Stimulated activated naive B cell treated with anti-CD40 and anti-IgM and Interleukin-4, amounts not matched to agents 10 μg/mL and 1 μg/mL and 100 μg/mL, for 72 hours (primary cell): ENCODE measurements at regions not wholly inside any gene's neighbourhood (a gene's known extent, or its start where the extent isn't known, plus 50 kb on each side); places are given as distances from the start of the nearest gene placed in this dataset.

ENCODE experiments used
- ATAC-seq, 2 donors: fragments of 150-1000 bp; cut with Tn5 transposase; replicated peaks; 2 replicates each; pipeline ENCODE4 v1.10.0; 2021; ENCODE audit warnings: moderate library complexity in 1 of 2
- DNase-seq: peaks from one replicate; pipeline ENCODE4 v3.0.0; 2021
- H3K27ac Mint-ChIP-seq: one replicate; pipeline ENCODE4 v1.8.0; 2022; ENCODE audit warnings: mild to moderate bottlenecking, mixed read lengths
- H3K27me3 Mint-ChIP-seq, 2 donors: one replicate each; pipeline ENCODE4 v1.8.0; 2022; ENCODE audit warnings: mixed read lengths in 2 of 2
- H3K36me3 Mint-ChIP-seq, 2 donors: one replicate each; pipeline ENCODE4 v1.8.0; 2022; ENCODE audit warnings: mixed read lengths in 2 of 2, mild to moderate bottlenecking in 1 of 2
- H3K4me1 Mint-ChIP-seq, 2 donors: one replicate each; pipeline ENCODE4 v1.8.0; 2022; ENCODE audit warnings: mixed read lengths in 2 of 2, mild to moderate bottlenecking in 1 of 2
- H3K4me3 Mint-ChIP-seq, 2 donors: one replicate each; pipeline ENCODE4 v1.8.0; 2022; ENCODE audit warnings: mild to moderate bottlenecking in 2 of 2, mixed read lengths in 2 of 2, moderate library complexity in 1 of 2
- H3K9me3 Mint-ChIP-seq, 2 donors: one replicate each; pipeline ENCODE4 v1.8.0; 2022; ENCODE audit warnings: mixed read lengths in 2 of 2, mild to moderate bottlenecking in 1 of 2

- Mint-ChIP-seq H3K27ac (no peak overlapping the region), H3K4me1 (no peaks in the 10 kb centered on the region), H3K4me3 (no peak overlapping the region), H3K9me3 (no peaks in the 10 kb centered on the region), H3K27me3 (no peaks in the 10 kb centered on the region), H3K36me3 (no peaks in the 10 kb centered on the region)
- DNase-seq (no peak), ATAC-seq (no peak)
These were observed 1290.9 kb upstream of the ATXN8OS start for GRCh38 chr13:68816715-68817114.

DNA sequence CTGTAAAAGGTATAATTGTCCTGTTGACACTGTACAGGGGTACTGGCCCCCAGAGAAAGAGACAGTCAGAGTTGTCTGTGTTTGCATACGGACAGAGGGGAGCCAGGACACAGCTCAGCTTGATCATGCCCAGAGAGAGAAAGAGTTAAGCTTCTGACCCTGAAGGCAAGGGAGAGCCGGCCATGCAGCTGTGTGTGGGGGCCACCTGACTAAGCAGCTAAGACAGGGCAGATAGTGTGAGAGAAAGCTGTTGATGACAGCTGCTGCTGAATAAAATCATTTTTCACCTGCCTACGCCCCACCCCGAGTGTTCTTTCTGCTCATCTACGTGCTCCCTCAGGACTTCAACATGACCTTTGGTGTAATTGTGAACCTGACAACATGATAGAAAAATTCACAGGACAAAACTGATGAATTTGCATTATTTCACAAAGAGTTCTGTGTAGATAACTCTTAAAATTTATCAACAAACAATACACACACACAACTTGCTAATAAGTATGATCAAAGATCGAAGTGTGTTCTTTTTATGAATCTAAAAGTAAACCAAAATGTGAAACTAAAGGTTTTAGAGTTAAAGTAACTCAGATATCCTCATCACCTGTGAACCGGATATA is 1294.3 kb upstream of the ATXN8OS start:
- Mint-ChIP-seq H3K4me3 (no peak overlapping the region), H3K9me3 (no peaks in the 10 kb centered on the region), H3K36me3 (no peaks in the 10 kb centered on the region), H3K27me3 (no peaks in the 10 kb centered on the region), H3K4me1 (no peaks in the 10 kb centered on the region), H3K27ac (no peak overlapping the region)
- ATAC-seq = no peak
- no peak for DNase-seq

GRCh38 chr13:68810660-68811059 is 1297.0 kb upstream of the ATXN8OS start:
- no peaks in the 10 kb centered on the region for H3K36me3 Mint-ChIP-seq
- H3K9me3 Mint-ChIP-seq = no peaks in the 10 kb centered on the region
- no peaks in the 10 kb centered on the region for H3K27me3 Mint-ChIP-seq
- no peaks in the 10 kb centered on the region for H3K4me1 Mint-ChIP-seq
- DNase-seq (no peak), ATAC-seq (no peak)
- no peak overlapping the region for H3K27ac Mint-ChIP-seq
- no peak overlapping the region for H3K4me3 Mint-ChIP-seq

DNA sequence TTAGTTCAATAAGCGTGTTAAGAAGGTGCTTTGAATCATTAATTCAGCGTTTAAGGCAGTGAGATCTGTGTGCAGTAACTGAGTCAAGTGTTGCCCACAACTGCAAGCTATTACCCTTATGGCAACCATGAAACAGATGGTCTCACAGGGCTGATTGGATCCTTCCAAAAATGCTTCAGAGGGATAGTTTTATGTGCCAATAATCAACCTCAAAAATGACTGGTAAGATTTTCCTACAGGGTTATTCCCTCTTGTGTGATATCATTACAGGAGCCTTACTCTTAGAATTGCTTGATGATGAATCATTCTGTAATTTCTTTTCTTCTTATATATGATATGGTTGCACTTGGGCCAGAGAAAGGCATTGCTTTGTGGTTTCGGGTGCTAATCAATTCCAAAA is 1299.2 kb upstream of the ATXN8OS start:
- no peak overlapping the region for H3K27ac Mint-ChIP-seq
- H3K36me3 Mint-ChIP-seq = no peaks in the 10 kb centered on the region
- H3K4me3 Mint-ChIP-seq = no peak overlapping the region
- no peaks in the 10 kb centered on the region for H3K4me1 Mint-ChIP-seq
- H3K27me3 Mint-ChIP-seq = no peaks in the 10 kb centered on the region
- no peak for ATAC-seq
- no peak for DNase-seq
- H3K9me3 Mint-ChIP-seq = no peaks in the 10 kb centered on the region

DNA sequence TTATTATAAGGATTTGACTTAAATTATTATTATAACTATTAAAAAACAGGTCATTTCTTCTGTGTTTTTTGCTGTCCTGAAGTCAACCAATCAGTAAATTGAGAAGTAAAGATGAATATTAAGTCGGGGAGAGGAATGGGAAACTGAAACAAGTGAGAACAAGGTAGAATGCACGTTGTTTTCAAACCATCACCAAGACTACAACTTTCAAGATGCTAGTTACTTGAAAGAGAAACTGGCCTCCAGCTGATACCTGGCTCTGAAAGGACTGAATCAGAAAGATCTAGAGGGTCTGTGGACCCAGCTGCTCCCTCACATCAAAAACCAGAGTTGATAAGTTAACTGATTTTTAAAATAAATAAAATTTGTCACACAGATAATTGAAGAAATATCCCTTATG is 1301.5 kb upstream of the ATXN8OS start:
- Mint-ChIP-seq H3K27me3 (no peaks in the 10 kb centered on the region), H3K9me3 (peaks cover 0 to 2% of the 10 kb centered on the region in 2 donors), H3K36me3 (no peaks in the 10 kb centered on the region), H3K4me1 (no peaks in the 10 kb centered on the region), H3K27ac (no peak overlapping the region), H3K4me3 (no peak overlapping the region)
- DNase-seq (no peak), ATAC-seq (no peak)

DNA sequence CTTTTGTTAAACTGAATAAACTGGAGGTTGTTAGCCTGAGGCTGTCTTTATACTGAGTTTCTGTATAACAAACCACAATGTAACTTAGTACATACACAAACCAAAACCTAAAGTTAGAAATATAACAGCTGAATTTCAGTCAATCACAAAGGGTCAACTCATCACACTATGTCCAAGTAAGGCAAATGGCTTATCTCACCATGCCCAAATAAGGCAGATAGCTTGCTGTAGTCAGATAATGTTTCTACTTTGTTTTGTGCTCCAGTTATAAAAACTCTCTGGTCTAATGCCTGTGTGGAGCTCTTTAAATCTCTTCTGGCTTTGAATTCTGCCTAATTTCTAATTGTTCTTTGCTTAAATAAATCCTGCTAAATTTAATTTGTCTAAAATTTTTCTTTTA is 1323.4 kb upstream of the ATXN8OS start:
- H3K36me3 Mint-ChIP-seq = no peaks in the 10 kb centered on the region
- H3K4me3 Mint-ChIP-seq = no peak overlapping the region
- no peaks in the 10 kb centered on the region for H3K4me1 Mint-ChIP-seq
- no peak overlapping the region for H3K27ac Mint-ChIP-seq
- H3K27me3 Mint-ChIP-seq = no peaks in the 10 kb centered on the region
- ATAC-seq (no peak), DNase-seq (no peak)
- H3K9me3 Mint-ChIP-seq = peaks cover 6 to 7% of the 10 kb centered on the region in 2 donors

GRCh38 chr13:68759617-68760016 is 1348.0 kb upstream of the ATXN8OS start:
- Mint-ChIP-seq H3K27me3 (no peaks in the 10 kb centered on the region), H3K9me3 (peaks cover 0 to 2% of the 10 kb centered on the region in 2 donors), H3K4me1 (no peaks in the 10 kb centered on the region), H3K27ac (no peak overlapping the region), H3K4me3 (no peak overlapping the region), H3K36me3 (no peaks in the 10 kb centered on the region)
- no peak for DNase-seq
- ATAC-seq = no peak

- H3K36me3 Mint-ChIP-seq = no peaks in the 10 kb centered on the region
- no peaks in the 10 kb centered on the region for H3K27me3 Mint-ChIP-seq
- H3K27ac Mint-ChIP-seq = no peak overlapping the region
- DNase-seq (no peak), ATAC-seq (no peak)
- H3K4me3 Mint-ChIP-seq = no peak overlapping the region
- H3K9me3 Mint-ChIP-seq = peaks cover 4 to 8% of the 10 kb centered on the region in 2 donors
- H3K4me1 Mint-ChIP-seq = no peaks in the 10 kb centered on the region
These were observed 1357.8 kb upstream of the ATXN8OS start for GRCh38 chr13:68749796-68750195.

DNA sequence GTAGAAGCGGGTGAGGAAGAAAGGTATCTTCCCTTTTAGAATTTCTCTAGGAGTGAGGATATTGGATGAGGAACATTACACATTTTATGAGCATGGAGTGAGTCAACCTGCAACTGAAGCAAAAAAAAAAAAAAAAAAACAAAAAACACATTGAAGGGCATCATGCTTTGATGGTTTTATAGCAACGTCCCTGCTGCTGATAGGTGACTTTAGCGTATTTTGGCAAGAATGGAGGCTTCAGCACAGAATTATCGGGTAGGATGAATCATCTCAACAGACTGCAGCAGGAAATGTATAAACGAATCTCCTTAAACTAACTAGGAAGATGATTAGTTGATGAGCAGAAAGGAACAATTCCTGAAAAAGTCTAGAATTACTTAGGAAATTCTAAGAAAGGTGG is 1359.6 kb upstream of the ATXN8OS start:
- ATAC-seq (no peak), DNase-seq (no peak)
- H3K4me1 Mint-ChIP-seq = no peaks in the 10 kb centered on the region
- no peak overlapping the region for H3K4me3 Mint-ChIP-seq
- no peaks in the 10 kb centered on the region for H3K27me3 Mint-ChIP-seq
- H3K9me3 Mint-ChIP-seq = peaks cover 4 to 6% of the 10 kb centered on the region in 2 donors
- no peak overlapping the region for H3K27ac Mint-ChIP-seq
- H3K36me3 Mint-ChIP-seq = no peaks in the 10 kb centered on the region

DNA sequence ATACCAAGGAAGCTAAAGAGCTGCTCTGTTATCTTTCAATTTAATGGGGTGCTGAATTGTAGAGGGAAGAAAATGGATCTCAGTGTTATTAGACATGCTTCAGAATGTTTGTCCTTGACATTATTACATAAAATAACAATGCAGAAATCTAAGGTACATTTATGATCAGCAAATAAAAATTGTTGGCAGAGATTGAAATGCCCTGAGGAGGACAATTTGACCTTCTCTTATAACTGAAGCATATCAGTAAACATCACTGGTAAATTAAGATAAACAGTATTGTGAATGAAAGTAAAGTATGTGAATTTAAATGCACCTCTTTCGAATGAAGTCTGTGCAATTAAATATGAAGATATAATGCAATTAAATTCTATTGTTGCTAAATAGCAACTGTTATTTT is 1362.1 kb upstream of the ATXN8OS start:
- no peaks in the 10 kb centered on the region for H3K4me1 Mint-ChIP-seq
- no peak overlapping the region for H3K27ac Mint-ChIP-seq
- no peak overlapping the region for H3K4me3 Mint-ChIP-seq
- H3K27me3 Mint-ChIP-seq = no peaks in the 10 kb centered on the region
- H3K36me3 Mint-ChIP-seq = no peaks in the 10 kb centered on the region
- peaks cover 4% of the 10 kb centered on the region in 2 donors for H3K9me3 Mint-ChIP-seq
- ATAC-seq (no peak), DNase-seq (no peak)

DNA sequence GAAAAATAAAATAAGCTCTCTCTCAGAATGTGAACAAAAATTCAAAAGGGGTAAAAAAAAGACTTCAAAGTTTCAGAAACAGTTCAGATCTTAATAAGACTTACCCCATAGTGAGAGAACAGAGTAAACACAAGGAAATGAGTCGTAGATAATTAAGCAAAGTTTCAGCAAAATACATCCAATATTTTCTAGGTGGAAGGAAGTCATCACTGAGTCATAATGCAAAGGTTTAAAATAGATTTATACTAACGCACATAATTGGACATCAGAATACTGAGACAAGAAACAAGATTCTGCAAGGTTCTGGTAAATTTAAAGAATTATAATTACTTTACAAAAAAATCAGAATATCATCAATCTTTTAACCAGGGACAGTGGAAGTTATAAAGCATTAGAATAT is 1370.7 kb upstream of the ATXN8OS start:
- Mint-ChIP-seq H3K27me3 (no peaks in the 10 kb centered on the region), H3K36me3 (no peaks in the 10 kb centered on the region), H3K4me1 (no peaks in the 10 kb centered on the region), H3K9me3 (no peaks in the 10 kb centered on the region), H3K27ac (no peak overlapping the region), H3K4me3 (no peak overlapping the region)
- ATAC-seq (no peak), DNase-seq (no peak)

- no peak overlapping the region for H3K4me3 Mint-ChIP-seq
- H3K36me3 Mint-ChIP-seq = no peaks in the 10 kb centered on the region
- H3K27ac Mint-ChIP-seq = no peak overlapping the region
- H3K4me1 Mint-ChIP-seq = no peaks in the 10 kb centered on the region
- DNase-seq (no peak), ATAC-seq (no peak)
- peaks cover 0 to 1% of the 10 kb centered on the region in 2 donors for H3K9me3 Mint-ChIP-seq
- H3K27me3 Mint-ChIP-seq = no peaks in the 10 kb centered on the region
These were observed 1379.8 kb upstream of the ATXN8OS start for GRCh38 chr13:68727798-68728197.

GRCh38 chr13:68727165-68727564 is 1380.5 kb upstream of the ATXN8OS start:
- no peak for DNase-seq
- Mint-ChIP-seq H3K9me3 (peaks cover 0 to 1% of the 10 kb centered on the region in 2 donors), H3K36me3 (no peaks in the 10 kb centered on the region), H3K4me3 (no peak overlapping the region), H3K4me1 (no peaks in the 10 kb centered on the region), H3K27me3 (no peaks in the 10 kb centered on the region), H3K27ac (no peak overlapping the region)
- no peak for ATAC-seq

- peaks cover 0 to 2% of the 10 kb centered on the region in 2 donors for H3K9me3 Mint-ChIP-seq
- no peak overlapping the region for H3K4me3 Mint-ChIP-seq
- H3K36me3 Mint-ChIP-seq = no peaks in the 10 kb centered on the region
- no peak overlapping the region for H3K27ac Mint-ChIP-seq
- DNase-seq (no peak), ATAC-seq (no peak)
- no peaks in the 10 kb centered on the region for H3K4me1 Mint-ChIP-seq
- H3K27me3 Mint-ChIP-seq = no peaks in the 10 kb centered on the region
These were observed 1387.8 kb upstream of the ATXN8OS start for GRCh38 chr13:68719815-68720214.

- peaks cover 0 to 2% of the 10 kb centered on the region in 2 donors for H3K9me3 Mint-ChIP-seq
- H3K4me3 Mint-ChIP-seq = no peak overlapping the region
- no peaks in the 10 kb centered on the region for H3K4me1 Mint-ChIP-seq
- DNase-seq (no peak), ATAC-seq (no peak)
- H3K27me3 Mint-ChIP-seq = no peaks in the 10 kb centered on the region
- H3K27ac Mint-ChIP-seq = no peak overlapping the region
- no peaks in the 10 kb centered on the region for H3K36me3 Mint-ChIP-seq
These were observed 1392.0 kb upstream of the ATXN8OS start for GRCh38 chr13:68715651-68716050.

DNA sequence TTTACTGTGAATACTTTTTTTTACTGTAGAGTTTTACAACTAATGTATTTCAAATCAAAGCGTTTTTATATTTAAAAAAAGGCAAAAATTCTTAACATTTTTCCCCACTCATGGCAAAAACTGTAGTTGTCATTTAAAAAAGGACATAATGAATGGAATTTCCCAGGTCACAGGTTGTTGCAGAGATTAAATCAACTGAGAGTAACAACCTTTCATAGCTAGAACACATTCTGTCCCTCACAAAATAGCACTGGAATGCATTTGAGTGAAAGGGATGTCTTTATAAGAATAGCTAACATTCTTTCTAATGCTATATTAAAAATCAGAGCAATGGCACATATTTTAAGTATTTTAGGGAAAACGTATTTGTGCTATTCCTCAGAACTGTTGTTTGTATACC is 1393.3 kb upstream of the ATXN8OS start:
- Mint-ChIP-seq H3K27me3 (no peaks in the 10 kb centered on the region), H3K4me1 (no peaks in the 10 kb centered on the region), H3K4me3 (no peak overlapping the region), H3K9me3 (no peaks in the 10 kb centered on the region), H3K36me3 (no peaks in the 10 kb centered on the region), H3K27ac (no peak overlapping the region)
- DNase-seq (no peak), ATAC-seq (no peak)
